ENCODE measurements at regions not wholly inside any gene's neighbourhood (a gene's known extent, or its start where the extent isn't known, plus 50 kb on each side); places are given as distances from the start of the nearest gene placed in this dataset.

DNA sequence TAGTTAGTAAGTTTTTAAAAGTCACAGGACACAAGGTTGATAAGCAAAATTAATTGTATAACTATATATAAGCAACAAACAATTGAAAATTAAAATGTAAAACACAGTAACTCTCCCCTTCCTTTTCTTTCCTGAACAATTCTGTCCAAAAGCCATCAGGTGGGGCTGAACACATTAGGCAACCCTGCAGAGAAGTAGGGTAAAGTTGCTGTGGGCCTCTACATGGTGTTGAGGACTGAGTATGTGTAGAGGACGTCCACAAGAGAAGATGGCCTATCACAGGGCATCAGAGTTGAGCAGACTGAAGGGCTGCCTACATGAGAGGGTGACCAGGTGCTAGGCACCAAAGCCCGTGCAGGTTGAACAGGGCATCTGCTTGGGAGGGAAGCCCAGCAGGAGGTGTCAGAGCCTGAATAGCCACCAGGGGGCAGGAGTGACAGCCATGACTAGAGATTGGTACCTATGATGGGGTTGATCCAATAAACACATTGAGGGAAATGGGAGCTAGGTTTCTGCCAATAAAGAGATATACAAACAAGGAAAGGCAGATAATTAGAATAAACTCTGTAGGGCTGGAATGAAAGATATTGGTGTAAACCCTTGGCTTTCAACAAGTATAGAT, 415.1 kb downstream of the NPIPA8 start:
- TF ChIP-seq, protein P1, sequence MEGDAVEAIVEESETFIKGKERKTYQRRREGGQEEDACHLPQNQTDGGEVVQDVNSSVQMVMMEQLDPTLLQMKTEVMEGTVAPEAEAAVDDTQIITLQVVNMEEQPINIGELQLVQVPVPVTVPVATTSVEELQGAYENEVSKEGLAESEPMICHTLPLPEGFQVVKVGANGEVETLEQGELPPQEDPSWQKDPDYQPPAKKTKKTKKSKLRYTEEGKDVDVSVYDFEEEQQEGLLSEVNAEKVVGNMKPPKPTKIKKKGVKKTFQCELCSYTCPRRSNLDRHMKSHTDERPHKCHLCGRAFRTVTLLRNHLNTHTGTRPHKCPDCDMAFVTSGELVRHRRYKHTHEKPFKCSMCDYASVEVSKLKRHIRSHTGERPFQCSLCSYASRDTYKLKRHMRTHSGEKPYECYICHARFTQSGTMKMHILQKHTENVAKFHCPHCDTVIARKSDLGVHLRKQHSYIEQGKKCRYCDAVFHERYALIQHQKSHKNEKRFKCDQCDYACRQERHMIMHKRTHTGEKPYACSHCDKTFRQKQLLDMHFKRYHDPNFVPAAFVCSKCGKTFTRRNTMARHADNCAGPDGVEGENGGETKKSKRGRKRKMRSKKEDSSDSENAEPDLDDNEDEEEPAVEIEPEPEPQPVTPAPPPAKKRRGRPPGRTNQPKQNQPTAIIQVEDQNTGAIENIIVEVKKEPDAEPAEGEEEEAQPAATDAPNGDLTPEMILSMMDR (IDR thresholded peaks at IDR 0.05) = peak; percentile 70
- no peak for TF ChIP-seq EZH2 (IDR thresholded peaks at IDR 0.05; ENCODE audit: borderline replicate concordance, insufficient read depth, low read depth, low read length, poor library complexity, severe bottlenecking)

Measured in B cell (primary cell).